ENCODE measurements at regions not wholly inside any gene's neighbourhood (a gene's known extent, or its start where the extent isn't known, plus 50 kb on each side); places are given as distances from the start of the nearest gene placed in this dataset.

DNA sequence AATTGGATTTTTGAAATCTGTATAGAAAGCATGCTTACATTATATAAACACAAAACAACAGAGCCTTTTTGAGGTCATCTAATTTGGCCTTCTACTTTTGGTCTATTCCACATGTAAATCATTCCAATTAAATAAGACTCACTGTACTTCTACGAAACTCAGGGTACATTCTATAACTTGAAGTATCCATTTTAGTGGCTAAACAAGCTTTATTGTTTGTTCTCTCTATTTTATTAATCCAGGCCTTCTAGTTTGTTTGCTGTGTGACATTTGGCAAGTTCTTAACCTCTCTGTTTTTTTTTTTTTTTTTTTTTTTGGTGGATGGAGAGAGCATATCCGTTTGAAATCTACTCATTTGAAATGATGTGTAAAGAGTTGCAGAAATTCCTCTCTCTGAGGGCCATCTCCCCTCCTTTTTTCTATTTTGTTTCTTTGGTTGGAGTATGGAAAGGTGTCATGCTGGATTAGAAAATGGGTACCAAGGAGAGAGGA lies 58.1 kb upstream of the C12orf71 start:
- TF ChIP-seq, protein P1, sequence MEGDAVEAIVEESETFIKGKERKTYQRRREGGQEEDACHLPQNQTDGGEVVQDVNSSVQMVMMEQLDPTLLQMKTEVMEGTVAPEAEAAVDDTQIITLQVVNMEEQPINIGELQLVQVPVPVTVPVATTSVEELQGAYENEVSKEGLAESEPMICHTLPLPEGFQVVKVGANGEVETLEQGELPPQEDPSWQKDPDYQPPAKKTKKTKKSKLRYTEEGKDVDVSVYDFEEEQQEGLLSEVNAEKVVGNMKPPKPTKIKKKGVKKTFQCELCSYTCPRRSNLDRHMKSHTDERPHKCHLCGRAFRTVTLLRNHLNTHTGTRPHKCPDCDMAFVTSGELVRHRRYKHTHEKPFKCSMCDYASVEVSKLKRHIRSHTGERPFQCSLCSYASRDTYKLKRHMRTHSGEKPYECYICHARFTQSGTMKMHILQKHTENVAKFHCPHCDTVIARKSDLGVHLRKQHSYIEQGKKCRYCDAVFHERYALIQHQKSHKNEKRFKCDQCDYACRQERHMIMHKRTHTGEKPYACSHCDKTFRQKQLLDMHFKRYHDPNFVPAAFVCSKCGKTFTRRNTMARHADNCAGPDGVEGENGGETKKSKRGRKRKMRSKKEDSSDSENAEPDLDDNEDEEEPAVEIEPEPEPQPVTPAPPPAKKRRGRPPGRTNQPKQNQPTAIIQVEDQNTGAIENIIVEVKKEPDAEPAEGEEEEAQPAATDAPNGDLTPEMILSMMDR (IDR thresholded peaks at IDR 0.05) = no peak
- TF ChIP-seq ZFX (IDR thresholded peaks at IDR 0.05; ENCODE audit: borderline replicate concordance) = no peak

Measured in 22Rv1 (cell line).